ENCODE measurements at regions not wholly inside any gene's neighbourhood (a gene's known extent, or its start where the extent isn't known, plus 50 kb on each side); places are given as distances from the start of the nearest gene placed in this dataset.
A peak's percentile ranks its signal among the peaks of the same experiment; 100 is the strongest.

GRCh38 chr3:102979682-102980354, 545.0 kb downstream of the ZPLD1 start:
- no peaks in the 10 kb centered on the region for H3K79me2 ChIP-seq
- peak; percentile 70 for DNase-seq (ENCODE audit: low spot score)
- 45% methylated on average over 4 of the region's 4 CpGs for WGBS (ENCODE audit: low lambda C conversion rate, missing lambda C conversion rate)
- no peak overlapping the region for H2AFZ ChIP-seq
- no peaks in the 10 kb centered on the region for H3K9me3 ChIP-seq (ENCODE audit: low read depth)
- no peaks in the 10 kb centered on the region for H3K27me3 ChIP-seq
- H3K9me2 ChIP-seq (replicated peaks; ENCODE audit: insufficient read depth), result no peaks in the 10 kb centered on the region
- H3K4me3 ChIP-seq, result no peak overlapping the region
- H4K20me1 ChIP-seq (ENCODE audit: insufficient read depth, poor library complexity, severe bottlenecking), result no peaks in the 10 kb centered on the region
- TF ChIP-seq EZH2phosphoT487 (IDR thresholded peaks at IDR 0.05; ENCODE audit: low read depth, severe bottlenecking, unreplicated experiment) (no peak), CTCF (IDR thresholded peaks at IDR 0.05; ENCODE audit: poor library complexity) (no peak), EZH2 (IDR thresholded peaks at IDR 0.05; ENCODE audit: borderline replicate concordance) (no peak)
- peaks cover 4% of the 10 kb centered on the region for H3K4me1 ChIP-seq (ENCODE audit: insufficient read depth)
- H3K36me3 ChIP-seq (replicated peaks; ENCODE audit: insufficient read depth, low read depth), result no peaks in the 10 kb centered on the region
- peak overlapping the region; percentile 55 for H3K4me2 ChIP-seq
- peak overlapping the region; percentile 51 for H3K27ac ChIP-seq

- 31% methylated on average over 1 of the region's 1 CpG for WGBS (ENCODE audit: low lambda C conversion rate, missing lambda C conversion rate)
- Histone ChIP-seq H3K4me1 (ENCODE audit: insufficient read depth) (peaks cover 4% of the 10 kb centered on the region), H2AFZ (no peak overlapping the region), H3K4me3 (no peak overlapping the region), H4K20me1 (ENCODE audit: insufficient read depth, poor library complexity, severe bottlenecking) (no peaks in the 10 kb centered on the region), H3K79me2 (no peaks in the 10 kb centered on the region), H3K36me3 (replicated peaks; ENCODE audit: insufficient read depth, low read depth) (no peaks in the 10 kb centered on the region), H3K27ac (peak overlapping the region; percentile 51), H3K9me3 (ENCODE audit: low read depth) (no peaks in the 10 kb centered on the region), H3K27me3 (no peaks in the 10 kb centered on the region), H3K9me2 (replicated peaks; ENCODE audit: insufficient read depth) (no peaks in the 10 kb centered on the region), H3K4me2 (peak overlapping the region; percentile 55)
- DNase-seq (ENCODE audit: low spot score), result no peak
- TF ChIP-seq EZH2 (IDR thresholded peaks at IDR 0.05; ENCODE audit: borderline replicate concordance), result no peak
- no peak for TF ChIP-seq CTCF (IDR thresholded peaks at IDR 0.05; ENCODE audit: poor library complexity)
- no peak for TF ChIP-seq EZH2phosphoT487 (IDR thresholded peaks at IDR 0.05; ENCODE audit: low read depth, severe bottlenecking, unreplicated experiment)
These were observed 545.5 kb downstream of the ZPLD1 start for GRCh38 chr3:102980355-102980696.

GRCh38 chr3:103002425-103003176, 567.8 kb downstream of the ZPLD1 start:
- Histone ChIP-seq H2AFZ (no peak overlapping the region), H3K79me2 (no peaks in the 10 kb centered on the region), H4K20me1 (ENCODE audit: insufficient read depth, poor library complexity, severe bottlenecking) (no peaks in the 10 kb centered on the region), H3K27me3 (no peaks in the 10 kb centered on the region), H3K9me3 (ENCODE audit: low read depth) (no peaks in the 10 kb centered on the region), H3K4me1 (ENCODE audit: insufficient read depth) (no peaks in the 10 kb centered on the region), H3K4me3 (no peak overlapping the region), H3K27ac (no peak overlapping the region), H3K9me2 (replicated peaks; ENCODE audit: insufficient read depth) (no peaks in the 10 kb centered on the region), H3K36me3 (replicated peaks; ENCODE audit: insufficient read depth, low read depth) (no peaks in the 10 kb centered on the region), H3K4me2 (no peak overlapping the region)
- 83% methylated on average over 6 of the region's 6 CpGs for WGBS (ENCODE audit: low lambda C conversion rate, missing lambda C conversion rate)
- no peak for TF ChIP-seq CTCF (IDR thresholded peaks at IDR 0.05; ENCODE audit: poor library complexity)
- no peak for TF ChIP-seq EZH2 (IDR thresholded peaks at IDR 0.05; ENCODE audit: borderline replicate concordance)
- TF ChIP-seq EZH2phosphoT487 (IDR thresholded peaks at IDR 0.05; ENCODE audit: low read depth, severe bottlenecking, unreplicated experiment), result no peak
- no peak for DNase-seq (ENCODE audit: low spot score)
